ENCODE measurements at regions not wholly inside any gene's neighbourhood (a gene's known extent, or its start where the extent isn't known, plus 50 kb on each side); places are given as distances from the start of the nearest gene placed in this dataset.
A peak's percentile ranks its signal among the peaks of the same experiment; 100 is the strongest.

DNA sequence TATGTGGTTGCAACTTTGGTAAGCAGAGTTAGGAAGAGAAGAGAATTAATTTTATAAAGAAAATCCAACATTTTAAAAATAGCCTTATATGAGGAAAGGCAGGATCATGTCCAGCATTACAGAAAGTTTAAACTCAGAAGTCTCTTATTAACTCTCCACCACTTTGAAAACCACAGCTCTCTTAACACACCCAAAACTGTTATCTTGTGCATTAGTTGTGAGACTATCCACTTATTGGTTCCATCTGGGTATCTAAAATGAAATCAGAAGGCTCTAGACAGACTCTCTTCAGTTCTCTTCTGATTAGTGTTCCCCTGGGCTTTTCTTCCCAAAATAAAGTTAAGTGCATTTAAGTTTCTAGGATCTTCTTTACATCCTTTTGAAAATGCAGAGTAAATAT, 251.5 kb downstream of the TXNL1 start:
- H3K79me2 ChIP-seq (ENCODE audit: low read length), result no peaks in the 10 kb centered on the region
- TF ChIP-seq, protein P1, sequence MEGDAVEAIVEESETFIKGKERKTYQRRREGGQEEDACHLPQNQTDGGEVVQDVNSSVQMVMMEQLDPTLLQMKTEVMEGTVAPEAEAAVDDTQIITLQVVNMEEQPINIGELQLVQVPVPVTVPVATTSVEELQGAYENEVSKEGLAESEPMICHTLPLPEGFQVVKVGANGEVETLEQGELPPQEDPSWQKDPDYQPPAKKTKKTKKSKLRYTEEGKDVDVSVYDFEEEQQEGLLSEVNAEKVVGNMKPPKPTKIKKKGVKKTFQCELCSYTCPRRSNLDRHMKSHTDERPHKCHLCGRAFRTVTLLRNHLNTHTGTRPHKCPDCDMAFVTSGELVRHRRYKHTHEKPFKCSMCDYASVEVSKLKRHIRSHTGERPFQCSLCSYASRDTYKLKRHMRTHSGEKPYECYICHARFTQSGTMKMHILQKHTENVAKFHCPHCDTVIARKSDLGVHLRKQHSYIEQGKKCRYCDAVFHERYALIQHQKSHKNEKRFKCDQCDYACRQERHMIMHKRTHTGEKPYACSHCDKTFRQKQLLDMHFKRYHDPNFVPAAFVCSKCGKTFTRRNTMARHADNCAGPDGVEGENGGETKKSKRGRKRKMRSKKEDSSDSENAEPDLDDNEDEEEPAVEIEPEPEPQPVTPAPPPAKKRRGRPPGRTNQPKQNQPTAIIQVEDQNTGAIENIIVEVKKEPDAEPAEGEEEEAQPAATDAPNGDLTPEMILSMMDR (IDR thresholded peaks at IDR 0.05; ENCODE audit: low read length), result no peak
- TF ChIP-seq EZH2phosphoT487 (IDR thresholded peaks at IDR 0.05; ENCODE audit: low read length) (no peak), EZH2 (optimal IDR thresholded peaks at IDR 0.05; ENCODE audit: low read depth, low read length) (no peak)
- DNase-seq, result no peak
- H3K9me3 ChIP-seq (replicated peaks; ENCODE audit: insufficient read depth, low read length), result no peaks in the 10 kb centered on the region
- H2AFZ ChIP-seq (ENCODE audit: low read length), result no peak overlapping the region
- H3K4me2 ChIP-seq (ENCODE audit: low read depth, low read length), result no peak overlapping the region
- no peak overlapping the region for H3K4me3 ChIP-seq (ENCODE audit: low read length)
- H3K9ac ChIP-seq (ENCODE audit: low read length), result no peak overlapping the region
- H3K27me3 ChIP-seq (replicated peaks; ENCODE audit: insufficient read depth, low read length), result no peaks in the 10 kb centered on the region
- no peaks in the 10 kb centered on the region for H4K20me1 ChIP-seq (ENCODE audit: insufficient read depth, low read length)
- no peaks in the 10 kb centered on the region for H3F3A ChIP-seq (ENCODE audit: insufficient read depth, low read length)
- H3K4me1 ChIP-seq (ENCODE audit: low read length), result no peaks in the 10 kb centered on the region
- no peak overlapping the region for H3K27ac ChIP-seq (ENCODE audit: low read length)
- no peaks in the 10 kb centered on the region for H3K36me3 ChIP-seq (replicated peaks; ENCODE audit: insufficient read depth, low read length)
- H3K9me2 ChIP-seq (replicated peaks; ENCODE audit: insufficient read depth, low read length), result no peaks in the 10 kb centered on the region

DNA sequence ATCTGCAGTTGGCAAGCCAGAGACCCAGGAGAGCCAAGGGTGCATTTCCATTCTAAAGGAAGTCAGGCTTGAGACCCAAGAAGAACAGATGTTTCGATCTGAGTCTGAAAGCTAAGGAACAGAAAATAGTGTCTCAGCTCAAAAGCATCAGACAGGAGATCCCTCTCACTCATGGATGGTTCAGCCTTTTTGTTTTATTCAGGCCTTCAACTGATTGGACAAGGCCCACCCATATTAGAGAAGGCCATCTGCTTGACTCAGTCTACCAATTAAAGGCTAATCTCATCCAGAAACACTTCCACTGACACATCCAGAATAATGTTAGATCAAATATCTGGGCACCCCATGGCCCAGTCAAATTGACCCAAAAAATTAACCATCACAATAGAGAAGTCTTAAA, 255.0 kb downstream of the TXNL1 start:
- TF ChIP-seq EZH2 (optimal IDR thresholded peaks at IDR 0.05; ENCODE audit: low read depth, low read length), result no peak
- TF ChIP-seq EZH2phosphoT487 (IDR thresholded peaks at IDR 0.05; ENCODE audit: low read length), result no peak
- TF ChIP-seq, protein P1 (IDR thresholded peaks at IDR 0.05; ENCODE audit: low read length), result no peak
- H3K27ac ChIP-seq (ENCODE audit: low read length), result no peak overlapping the region
- no peak overlapping the region for H3K9ac ChIP-seq (ENCODE audit: low read length)
- no peak overlapping the region for H3K4me3 ChIP-seq (ENCODE audit: low read length)
- H3K4me1 ChIP-seq (ENCODE audit: low read length), result no peaks in the 10 kb centered on the region
- no peaks in the 10 kb centered on the region for H4K20me1 ChIP-seq (ENCODE audit: insufficient read depth, low read length)
- H3K27me3 ChIP-seq (replicated peaks; ENCODE audit: insufficient read depth, low read length), result no peaks in the 10 kb centered on the region
- no peaks in the 10 kb centered on the region for H3K9me3 ChIP-seq (replicated peaks; ENCODE audit: insufficient read depth, low read length)
- no peaks in the 10 kb centered on the region for H3K36me3 ChIP-seq (replicated peaks; ENCODE audit: insufficient read depth, low read length)
- no peaks in the 10 kb centered on the region for H3K9me2 ChIP-seq (replicated peaks; ENCODE audit: insufficient read depth, low read length)
- no peak overlapping the region for H3K4me2 ChIP-seq (ENCODE audit: low read depth, low read length)
- H3K79me2 ChIP-seq (ENCODE audit: low read length), result no peaks in the 10 kb centered on the region
- H3F3A ChIP-seq (ENCODE audit: insufficient read depth, low read length), result no peaks in the 10 kb centered on the region
- DNase-seq, result no peak
- H2AFZ ChIP-seq (ENCODE audit: low read length), result no peak overlapping the region

DNA sequence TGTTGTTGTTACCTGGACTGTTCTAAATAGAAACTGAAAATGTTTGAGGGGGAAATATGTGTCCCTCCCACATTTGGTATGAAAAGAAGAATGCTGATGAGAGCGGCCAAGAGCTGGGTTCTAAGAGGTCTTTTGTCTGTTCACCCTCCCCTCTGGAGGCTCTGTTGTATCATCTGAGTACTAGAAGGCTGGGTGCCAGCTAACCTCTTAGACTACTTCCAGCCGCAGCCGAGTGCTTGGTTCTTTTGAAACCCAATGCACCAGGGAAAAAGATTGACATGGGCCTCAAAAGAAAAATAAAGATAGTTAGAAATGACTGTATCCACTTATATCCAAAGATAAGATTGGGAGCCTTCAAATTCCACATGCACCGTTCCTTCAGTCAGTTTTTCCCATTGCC, 255.9 kb downstream of the TXNL1 start:
- no peaks in the 10 kb centered on the region for H3K4me1 ChIP-seq (ENCODE audit: low read length)
- no peak overlapping the region for H3K27ac ChIP-seq (ENCODE audit: low read length)
- H3K4me3 ChIP-seq (ENCODE audit: low read length), result no peak overlapping the region
- H3K9ac ChIP-seq (ENCODE audit: low read length), result no peak overlapping the region
- no peaks in the 10 kb centered on the region for H3K9me3 ChIP-seq (replicated peaks; ENCODE audit: insufficient read depth, low read length)
- 0 out of 2 replicates have a peak overlapping the region, but pooled peaks have one; percentile 23 for H3K4me2 ChIP-seq (ENCODE audit: low read depth, low read length)
- H3F3A ChIP-seq (ENCODE audit: insufficient read depth, low read length), result no peaks in the 10 kb centered on the region
- no peaks in the 10 kb centered on the region for H3K9me2 ChIP-seq (replicated peaks; ENCODE audit: insufficient read depth, low read length)
- H3K27me3 ChIP-seq (replicated peaks; ENCODE audit: insufficient read depth, low read length), result no peaks in the 10 kb centered on the region
- H4K20me1 ChIP-seq (ENCODE audit: insufficient read depth, low read length), result no peaks in the 10 kb centered on the region
- H3K36me3 ChIP-seq (replicated peaks; ENCODE audit: insufficient read depth, low read length), result no peaks in the 10 kb centered on the region
- H2AFZ ChIP-seq (ENCODE audit: low read length), result no peak overlapping the region
- no peaks in the 10 kb centered on the region for H3K79me2 ChIP-seq (ENCODE audit: low read length)
- peak; percentile 48 for DNase-seq
- TF ChIP-seq EZH2phosphoT487 (IDR thresholded peaks at IDR 0.05; ENCODE audit: low read length), result no peak
- no peak for TF ChIP-seq EZH2 (optimal IDR thresholded peaks at IDR 0.05; ENCODE audit: low read depth, low read length)
- TF ChIP-seq, protein P1 (IDR thresholded peaks at IDR 0.05; ENCODE audit: low read length), result no peak

Data from MM.1S (cell line).